GM19025 (cell line): ENCODE measurements at regions not wholly inside any gene's neighbourhood (a gene's known extent, or its start where the extent isn't known, plus 50 kb on each side); places are given as distances from the start of the nearest gene placed in this dataset.
"Not testable (repeated sequence)": the region's sequence is repeated elsewhere in the genome, so short reads cannot be mapped to it uniquely, and the experiment has no call there.

Source experiments
- ATAC-seq: cut with Tn5 transposase; IDR thresholded peaks from one replicate; pipeline ENCODE4 v1.9.1; 2021; ENCODE audit warnings: mild to moderate bottlenecking, low read depth, moderate library complexity; ENCODE audit not compliant: unreplicated experiment

GRCh38 chrX:131696989-131697388, 153.1 kb downstream of the OR13H1 start:
- ATAC-seq = not testable (repeated sequence)

- no peak for ATAC-seq
These were observed 159.8 kb downstream of the OR13H1 start for GRCh38 chrX:131703646-131704045.

- ATAC-seq = no peak
These were observed 160.3 kb downstream of the OR13H1 start for GRCh38 chrX:131704136-131704695.

GRCh38 chrX:131709553-131709952, 165.7 kb downstream of the OR13H1 start:
- ATAC-seq = no peak

GRCh38 chrX:131711478-131711867, 167.6 kb downstream of the OR13H1 start:
- no peak for ATAC-seq

- ATAC-seq = no peak
These were observed 179.8 kb downstream of the OR13H1 start for GRCh38 chrX:131723646-131724045.

- ATAC-seq = no peak
These were observed 180.4 kb downstream of the OR13H1 start for GRCh38 chrX:131724292-131724691.

GRCh38 chrX:131725001-131725654, 181.3 kb downstream of the OR13H1 start:
- no peak for ATAC-seq

GRCh38 chrX:131727778-131728177, 183.9 kb downstream of the OR13H1 start:
- no peak for ATAC-seq

GRCh38 chrX:131728295-131729145, 184.6 kb downstream of the OR13H1 start:
- no peak for ATAC-seq

GRCh38 chrX:131729295-131729694, 185.4 kb downstream of the OR13H1 start:
- no peak for ATAC-seq

- no peak for ATAC-seq
These were observed 190.7 kb downstream of the OR13H1 start for GRCh38 chrX:131734621-131735020.

GRCh38 chrX:131735127-131735526, 191.3 kb downstream of the OR13H1 start:
- ATAC-seq = no peak

GRCh38 chrX:131739823-131740222, 195.9 kb downstream of the OR13H1 start:
- no peak for ATAC-seq

GRCh38 chrX:131741103-131741581, 197.3 kb downstream of the OR13H1 start:
- ATAC-seq = no peak

GRCh38 chrX:131745942-131746489, 202.1 kb downstream of the OR13H1 start:
- ATAC-seq = no peak

- no peak for ATAC-seq
These were observed 202.7 kb downstream of the OR13H1 start for GRCh38 chrX:131746491-131746968.

GRCh38 chrX:131747173-131747572, 203.3 kb downstream of the OR13H1 start:
- no peak for ATAC-seq

- ATAC-seq = no peak
These were observed 208.8 kb downstream of the OR13H1 start for GRCh38 chrX:131752493-131753198.

- ATAC-seq = no peak
These were observed 218.9 kb downstream of the OR13H1 start for GRCh38 chrX:131762802-131763234.
